CD8-positive, alpha-beta memory T cell (primary cell): ENCODE measurements at regions not wholly inside any gene's neighbourhood (a gene's known extent, or its start where the extent isn't known, plus 50 kb on each side); places are given as distances from the start of the nearest gene placed in this dataset.
"Not testable (repeated sequence)": the region's sequence is repeated elsewhere in the genome, so short reads cannot be mapped to it uniquely, and the experiment has no call there.

Experiments used
- CTCF ChIA-PET: fragments of 350-600 bp; sonication (Branson Sonifier 250); formaldehyde crosslinking; loops from one replicate; lab custom pipeline; 2021; ENCODE audit warnings: antibody characterized with exemption; lab: Charles Lee
- POLR2A ChIA-PET: fragments of 350-600 bp; sonication (Branson Sonifier 250); formaldehyde crosslinking; loops from one replicate; lab custom pipeline; 2021; ENCODE audit warnings: antibody characterized with exemption; lab: Charles Lee
- DNase-seq, 5 donors: peaks; one replicate each; pipeline versions ENCODE4 v3.0.0 to v3.0.0-alpha.2; 2020 to 2022; ENCODE audit warnings: mixed read lengths in 1 of 5
- H3K27ac ChIP-seq: one replicate; pipeline ENCODE4 v1.7.0; 2013; ENCODE audit warnings: low read depth, mild to moderate bottlenecking, low read length, moderate library complexity
- H3K27me3 ChIP-seq: 2 replicates; pipeline ENCODE4 v1.7.0; 2013; ENCODE audit warnings: low read length, mild to moderate bottlenecking; ENCODE audit not compliant: insufficient read depth, poor library complexity, severe bottlenecking
- H3K36me3 ChIP-seq: 2 replicates; pipeline ENCODE4 v1.7.0; 2013; ENCODE audit warnings: mild to moderate bottlenecking, low read length, moderate library complexity; ENCODE audit not compliant: insufficient read depth
- H3K4me1 ChIP-seq: 2 replicates; pipeline ENCODE4 v1.7.0; 2013; ENCODE audit warnings: mild to moderate bottlenecking, low read length, moderate library complexity; ENCODE audit not compliant: insufficient read depth
- H3K4me3 ChIP-seq: 2 replicates; pipeline ENCODE4 v1.7.0; 2013; ENCODE audit warnings: mild to moderate bottlenecking, low read length
- H3K9me3 ChIP-seq: 2 replicates; pipeline ENCODE4 v1.7.0; 2013; ENCODE audit warnings: mild to moderate bottlenecking, low read length
- H3K27ac Mint-ChIP-seq, 8 donors: one replicate each; pipeline ENCODE4 v1.8.0; 2020 to 2021; ENCODE audit warnings: mixed read lengths in 8 of 8, mild to moderate bottlenecking in 6 of 8, inconsistent platforms in 3 of 8, moderate library complexity in 3 of 8
- H3K27me3 Mint-ChIP-seq, 2 donors: one replicate each; pipeline ENCODE4 v1.8.0; 2020 to 2021; ENCODE audit warnings: mixed read lengths in 2 of 2, mild to moderate bottlenecking in 1 of 2, moderate library complexity in 1 of 2
- H3K36me3 Mint-ChIP-seq, 3 donors: one replicate each; pipeline ENCODE4 v1.8.0; 2020 to 2021; ENCODE audit warnings: mixed read lengths in 3 of 3, inconsistent platforms in 1 of 3, mild to moderate bottlenecking in 1 of 3
- H3K4me1 Mint-ChIP-seq, 3 donors: one replicate each; pipeline ENCODE4 v1.8.0; 2020 to 2021; ENCODE audit warnings: mixed read lengths in 3 of 3, inconsistent platforms in 1 of 3, mild to moderate bottlenecking in 1 of 3
- H3K4me3 Mint-ChIP-seq, 7 donors: one replicate each; pipeline ENCODE4 v1.8.0; 2020 to 2021; ENCODE audit warnings: mixed read lengths in 7 of 7, mild to moderate bottlenecking in 6 of 7, moderate library complexity in 4 of 7, inconsistent platforms in 2 of 7
- H3K9me3 Mint-ChIP-seq, 5 donors: one replicate each; pipeline ENCODE4 v1.8.0; 2020 to 2022; ENCODE audit warnings: mixed read lengths in 5 of 5, mild to moderate bottlenecking in 3 of 5, moderate library complexity in 2 of 5, inconsistent platforms in 1 of 5

- H3K9me3 Mint-ChIP-seq = peaks cover 0 to 12% (median 5%) of the 10 kb centered on the region in 5 donors
- Histone ChIP-seq H3K36me3 (no peaks in the 10 kb centered on the region), H3K27me3 (no peaks in the 10 kb centered on the region), H3K4me3 (no peak overlapping the region), H3K27ac (no peak overlapping the region), H3K9me3 (no peaks in the 10 kb centered on the region), H3K4me1 (no peaks in the 10 kb centered on the region)
- DNase-seq = no peak
- POLR2A ChIA-PET = no interaction called here
- H3K4me3 Mint-ChIP-seq = no peak overlapping the region
- no peaks in the 10 kb centered on the region for H3K4me1 Mint-ChIP-seq
- no peak overlapping the region for H3K27ac Mint-ChIP-seq
- H3K27me3 Mint-ChIP-seq = no peaks in the 10 kb centered on the region
- CTCF ChIA-PET = no interaction called here
- no peaks in the 10 kb centered on the region for H3K36me3 Mint-ChIP-seq
These were observed 55.6 kb downstream of the OR4C45 start for GRCh38 chr11:50088231-50088630.

- no peak for DNase-seq
- H3K4me1 ChIP-seq = no peaks in the 10 kb centered on the region
- H3K4me3 ChIP-seq = no peak overlapping the region
- H3K4me3 Mint-ChIP-seq = no peak overlapping the region
- no peaks in the 10 kb centered on the region for H3K36me3 ChIP-seq
- H3K9me3 ChIP-seq = no peaks in the 10 kb centered on the region
- no peaks in the 10 kb centered on the region for H3K4me1 Mint-ChIP-seq
- POLR2A ChIA-PET = no interaction called here
- H3K9me3 Mint-ChIP-seq = peaks cover 3 to 17% (median 4%) of the 10 kb centered on the region in 5 donors
- no peaks in the 10 kb centered on the region for H3K27me3 ChIP-seq
- no peak overlapping the region for H3K27ac ChIP-seq
- H3K27me3 Mint-ChIP-seq = no peaks in the 10 kb centered on the region
- H3K36me3 Mint-ChIP-seq = no peaks in the 10 kb centered on the region
- CTCF ChIA-PET = no interaction called here
- no peak overlapping the region for H3K27ac Mint-ChIP-seq
These were observed 65.6 kb downstream of the OR4C45 start for GRCh38 chr11:50098186-50098725.

- Mint-ChIP-seq H3K4me1 (no peaks in the 10 kb centered on the region), H3K9me3 (peaks cover 2 to 13% (median 10%) of the 10 kb centered on the region in 5 donors), H3K27me3 (no peaks in the 10 kb centered on the region), H3K4me3 (no peak overlapping the region), H3K36me3 (no peaks in the 10 kb centered on the region), H3K27ac (no peak overlapping the region)
- H3K27ac ChIP-seq = no peak overlapping the region
- POLR2A ChIA-PET = no interaction called here
- CTCF ChIA-PET = no interaction called here
- no peaks in the 10 kb centered on the region for H3K27me3 ChIP-seq
- no peak for DNase-seq
- H3K4me1 ChIP-seq = no peaks in the 10 kb centered on the region
- no peaks in the 10 kb centered on the region for H3K9me3 ChIP-seq
- no peak overlapping the region for H3K4me3 ChIP-seq
- no peaks in the 10 kb centered on the region for H3K36me3 ChIP-seq
These were observed 70.2 kb downstream of the OR4C45 start for GRCh38 chr11:50102916-50103315.

GRCh38 chr11:50140686-50141085, 108.0 kb downstream of the OR4C45 start:
- H3K27ac Mint-ChIP-seq, H3K4me1 Mint-ChIP-seq, DNase-seq, H3K36me3 Mint-ChIP-seq, H3K36me3 ChIP-seq, H3K4me3 Mint-ChIP-seq, POLR2A ChIA-PET, H3K4me1 ChIP-seq, H3K27ac ChIP-seq, H3K9me3 ChIP-seq, CTCF ChIA-PET, H3K4me3 ChIP-seq, H3K27me3 Mint-ChIP-seq, H3K27me3 ChIP-seq: not testable (repeated sequence)
- peaks cover 7 to 22% (median 21%) of the 10 kb centered on the region in 5 donors for H3K9me3 Mint-ChIP-seq

GRCh38 chr11:50146308-50146707, 113.6 kb downstream of the OR4C45 start:
- CTCF ChIA-PET, H3K27ac ChIP-seq, H3K4me3 ChIP-seq, DNase-seq, H3K36me3 ChIP-seq, H3K27ac Mint-ChIP-seq, H3K4me1 Mint-ChIP-seq, H3K27me3 Mint-ChIP-seq, H3K9me3 ChIP-seq, H3K36me3 Mint-ChIP-seq, POLR2A ChIA-PET, H3K27me3 ChIP-seq, H3K4me1 ChIP-seq, H3K4me3 Mint-ChIP-seq: not testable (repeated sequence)
- peaks cover 10 to 29% (median 23%) of the 10 kb centered on the region in 5 donors for H3K9me3 Mint-ChIP-seq

- H3K4me1 ChIP-seq, H3K4me3 ChIP-seq, H3K36me3 ChIP-seq, H3K27me3 ChIP-seq, H3K27ac Mint-ChIP-seq, H3K4me1 Mint-ChIP-seq, CTCF ChIA-PET, POLR2A ChIA-PET, H3K27me3 Mint-ChIP-seq, DNase-seq, H3K4me3 Mint-ChIP-seq, H3K36me3 Mint-ChIP-seq, H3K9me3 ChIP-seq, H3K27ac ChIP-seq: not testable (repeated sequence)
- peaks cover 11 to 34% (median 29%) of the 10 kb centered on the region in 5 donors for H3K9me3 Mint-ChIP-seq
These were observed 115.3 kb downstream of the OR4C45 start for GRCh38 chr11:50147946-50148345.

- Histone ChIP-seq H3K9me3 (no peaks in the 10 kb centered on the region), H3K36me3 (no peaks in the 10 kb centered on the region), H3K27me3 (no peaks in the 10 kb centered on the region), H3K4me3 (no peak overlapping the region), H3K4me1 (no peaks in the 10 kb centered on the region), H3K27ac (no peak overlapping the region)
- DNase-seq = no peak
- H3K9me3 Mint-ChIP-seq = peaks cover 10 to 33% (median 19%) of the 10 kb centered on the region in 5 donors
- no peak overlapping the region for H3K27ac Mint-ChIP-seq
- H3K36me3 Mint-ChIP-seq = no peaks in the 10 kb centered on the region
- CTCF ChIA-PET = no interaction called here
- H3K4me3 Mint-ChIP-seq = no peak overlapping the region
- POLR2A ChIA-PET = no interaction called here
- peaks cover 0 to 1% of the 10 kb centered on the region in 2 donors for H3K27me3 Mint-ChIP-seq
- H3K4me1 Mint-ChIP-seq = no peaks in the 10 kb centered on the region
These were observed 122.8 kb downstream of the OR4C45 start for GRCh38 chr11:50155508-50155907.

- ChIA-PET POLR2A (no interaction called here), CTCF (no interaction called here)
- H3K4me1 ChIP-seq = no peaks in the 10 kb centered on the region
- no peaks in the 10 kb centered on the region for H3K4me1 Mint-ChIP-seq
- no peaks in the 10 kb centered on the region for H3K27me3 Mint-ChIP-seq
- H3K36me3 ChIP-seq = no peaks in the 10 kb centered on the region
- no peak overlapping the region for H3K4me3 Mint-ChIP-seq
- no peak overlapping the region for H3K4me3 ChIP-seq
- H3K9me3 ChIP-seq = no peaks in the 10 kb centered on the region
- H3K27ac ChIP-seq = no peak overlapping the region
- H3K36me3 Mint-ChIP-seq = no peaks in the 10 kb centered on the region
- no peak overlapping the region for H3K27ac Mint-ChIP-seq
- peaks cover 3 to 16% (median 10%) of the 10 kb centered on the region in 5 donors for H3K9me3 Mint-ChIP-seq
- DNase-seq = no peak
- H3K27me3 ChIP-seq = no peaks in the 10 kb centered on the region
These were observed 131.4 kb downstream of the OR4C45 start for GRCh38 chr11:50164050-50164449.

GRCh38 chr11:50169634-50170033, 137.0 kb downstream of the OR4C45 start:
- no peaks in the 10 kb centered on the region for H3K36me3 ChIP-seq
- H3K27me3 ChIP-seq = no peaks in the 10 kb centered on the region
- Mint-ChIP-seq H3K27me3 (no peaks in the 10 kb centered on the region), H3K9me3 (peaks cover 4 to 16% (median 11%) of the 10 kb centered on the region in 5 donors), H3K4me1 (no peaks in the 10 kb centered on the region), H3K27ac (no peak overlapping the region), H3K4me3 (no peak overlapping the region), H3K36me3 (no peaks in the 10 kb centered on the region)
- no peak overlapping the region for H3K27ac ChIP-seq
- ChIA-PET CTCF (no interaction called here), POLR2A (no interaction called here)
- no peaks in the 10 kb centered on the region for H3K4me1 ChIP-seq
- no peak for DNase-seq
- H3K9me3 ChIP-seq = no peaks in the 10 kb centered on the region
- no peak overlapping the region for H3K4me3 ChIP-seq
